ENCODE measurements at regions not wholly inside any gene's neighbourhood (a gene's known extent, or its start where the extent isn't known, plus 50 kb on each side); places are given as distances from the start of the nearest gene placed in this dataset.

- no peak for TF ChIP-seq TAF1 (IDR thresholded peaks at IDR 0.05; ENCODE audit: low read depth, low read length)
- no peak for TF ChIP-seq POLR2AphosphoS5 (IDR thresholded peaks at IDR 0.05; ENCODE audit: low read depth, low read length)
- no peak for TF ChIP-seq SPI1 (IDR thresholded peaks at IDR 0.05; ENCODE audit: low read depth, low read length)
- TF ChIP-seq PAX5 (IDR thresholded peaks at IDR 0.05; ENCODE audit: insufficient read depth, low read length, severe bottlenecking), result no peak
- TF ChIP-seq POU2F2 (IDR thresholded peaks at IDR 0.05; ENCODE audit: low read depth, low read length), result no peak
- DNase-seq (ENCODE audit: insufficient read length, low spot score), result no peak
- FAIRE-seq, result no peak
Measured at GRCh38 chr4:85408301-85408700, 66.6 kb upstream of the ARHGAP24 start.

- DNase-seq (ENCODE audit: insufficient read length, low spot score) (no peak), FAIRE-seq (no peak)
- no peak for TF ChIP-seq POLR2AphosphoS5 (IDR thresholded peaks at IDR 0.05; ENCODE audit: low read depth, low read length)
- TF ChIP-seq POLR2A (IDR thresholded peaks at IDR 0.05; ENCODE audit: low read depth, low read length), result no peak
- no peak for TF ChIP-seq POU2F2 (IDR thresholded peaks at IDR 0.05; ENCODE audit: low read depth, low read length)
- no peak for TF ChIP-seq PAX5 (IDR thresholded peaks at IDR 0.05; ENCODE audit: insufficient read depth, low read length, severe bottlenecking)
Measured at GRCh38 chr4:85409251-85409650, 65.7 kb upstream of the ARHGAP24 start.

GRCh38 chr4:85411386-85411785 is 63.6 kb upstream of the ARHGAP24 start:
- FAIRE-seq (no peak), DNase-seq (ENCODE audit: insufficient read length, low spot score) (no peak)
- TF ChIP-seq SPI1 (IDR thresholded peaks at IDR 0.05; ENCODE audit: low read depth, low read length), result no peak
- no peak for TF ChIP-seq PAX5 (IDR thresholded peaks at IDR 0.05; ENCODE audit: insufficient read depth, low read length, severe bottlenecking)
- TF ChIP-seq POLR2AphosphoS5 (IDR thresholded peaks at IDR 0.05; ENCODE audit: low read depth, low read length), result no peak
- TF ChIP-seq TAF1 (IDR thresholded peaks at IDR 0.05; ENCODE audit: low read depth, low read length), result no peak
- no peak for TF ChIP-seq POU2F2 (IDR thresholded peaks at IDR 0.05; ENCODE audit: low read depth, low read length)

DNA sequence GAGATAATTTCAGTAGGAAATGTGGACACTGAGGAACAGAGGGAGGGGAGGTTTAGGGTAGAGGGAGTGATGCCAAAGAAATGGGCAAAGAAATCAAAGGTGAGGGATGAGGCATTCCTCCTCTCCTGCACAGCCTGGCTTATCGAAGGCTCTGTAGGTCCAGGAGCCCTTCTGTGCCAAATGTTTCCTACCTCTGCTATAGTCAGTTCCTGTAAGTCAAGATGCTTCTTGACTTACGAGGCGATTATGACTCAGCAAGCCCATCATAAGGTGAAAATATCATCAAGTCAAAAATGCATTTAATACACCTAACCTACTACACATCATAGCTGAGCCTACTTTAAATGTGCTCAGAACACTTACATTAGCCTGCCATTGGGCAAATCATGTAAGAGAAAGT is 60.0 kb upstream of the ARHGAP24 start:
- FAIRE-seq, result no peak
- no peak for TF ChIP-seq POLR2A (IDR thresholded peaks at IDR 0.05; ENCODE audit: low read depth, low read length)
- TF ChIP-seq POU2F2 (IDR thresholded peaks at IDR 0.05; ENCODE audit: low read depth, low read length), result no peak
- TF ChIP-seq POLR2AphosphoS5 (IDR thresholded peaks at IDR 0.05; ENCODE audit: low read depth, low read length), result no peak
- no peak for TF ChIP-seq SPI1 (IDR thresholded peaks at IDR 0.05; ENCODE audit: low read depth, low read length)
- no peak for TF ChIP-seq TAF1 (IDR thresholded peaks at IDR 0.05; ENCODE audit: low read depth, low read length)
- TF ChIP-seq PAX5 (IDR thresholded peaks at IDR 0.05; ENCODE audit: insufficient read depth, low read length, severe bottlenecking), result no peak
- no peak for DNase-seq (ENCODE audit: insufficient read length, low spot score)

- FAIRE-seq (no peak), DNase-seq (ENCODE audit: insufficient read length, low spot score) (no peak)
- TF ChIP-seq POLR2A (IDR thresholded peaks at IDR 0.05; ENCODE audit: low read depth, low read length) (no peak), POLR2AphosphoS5 (IDR thresholded peaks at IDR 0.05; ENCODE audit: low read depth, low read length) (no peak)
Measured at GRCh38 chr4:85416094-85416493, 58.9 kb upstream of the ARHGAP24 start.

- FAIRE-seq (no peak), DNase-seq (ENCODE audit: insufficient read length, low spot score) (no peak)
- no peak for TF ChIP-seq TAF1 (IDR thresholded peaks at IDR 0.05; ENCODE audit: low read depth, low read length)
- TF ChIP-seq SPI1 (IDR thresholded peaks at IDR 0.05; ENCODE audit: low read depth, low read length), result no peak
- no peak for TF ChIP-seq POLR2A (IDR thresholded peaks at IDR 0.05; ENCODE audit: low read depth, low read length)
- no peak for TF ChIP-seq POLR2AphosphoS5 (IDR thresholded peaks at IDR 0.05; ENCODE audit: low read depth, low read length)
- TF ChIP-seq PAX5 (IDR thresholded peaks at IDR 0.05; ENCODE audit: insufficient read depth, low read length, severe bottlenecking), result no peak
- no peak for TF ChIP-seq POU2F2 (IDR thresholded peaks at IDR 0.05; ENCODE audit: low read depth, low read length)
Measured at GRCh38 chr4:85419103-85419502, 55.8 kb upstream of the ARHGAP24 start.

DNA sequence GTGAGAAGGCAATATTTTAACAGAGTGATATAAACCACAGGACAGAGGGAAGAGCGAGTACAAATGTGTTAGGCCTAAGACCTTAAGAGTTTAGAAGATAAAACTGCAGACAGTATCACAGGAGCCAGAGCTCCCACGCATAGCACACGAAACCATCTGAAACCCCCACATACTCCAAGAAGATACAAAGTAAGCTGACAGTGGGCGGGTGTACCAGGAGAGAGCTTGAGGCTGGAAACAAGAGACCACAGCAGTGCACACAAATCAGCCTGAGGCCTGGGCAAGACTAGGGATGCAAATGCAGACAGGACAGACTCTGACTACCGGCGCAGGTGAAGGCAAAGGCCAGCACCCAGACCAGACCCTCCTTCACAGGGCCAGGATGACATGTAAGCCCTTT is 54.1 kb upstream of the ARHGAP24 start:
- DNase-seq (ENCODE audit: insufficient read length, low spot score) (no peak), FAIRE-seq (no peak)
- TF ChIP-seq SPI1 (IDR thresholded peaks at IDR 0.05; ENCODE audit: low read depth, low read length), result no peak
- TF ChIP-seq POLR2AphosphoS5 (IDR thresholded peaks at IDR 0.05; ENCODE audit: low read depth, low read length), result no peak
- TF ChIP-seq PAX5 (IDR thresholded peaks at IDR 0.05; ENCODE audit: insufficient read depth, low read length, severe bottlenecking), result no peak
- TF ChIP-seq POU2F2 (IDR thresholded peaks at IDR 0.05; ENCODE audit: low read depth, low read length), result no peak
- no peak for TF ChIP-seq TAF1 (IDR thresholded peaks at IDR 0.05; ENCODE audit: low read depth, low read length)
- no peak for TF ChIP-seq POLR2A (IDR thresholded peaks at IDR 0.05; ENCODE audit: low read depth, low read length)

DNA sequence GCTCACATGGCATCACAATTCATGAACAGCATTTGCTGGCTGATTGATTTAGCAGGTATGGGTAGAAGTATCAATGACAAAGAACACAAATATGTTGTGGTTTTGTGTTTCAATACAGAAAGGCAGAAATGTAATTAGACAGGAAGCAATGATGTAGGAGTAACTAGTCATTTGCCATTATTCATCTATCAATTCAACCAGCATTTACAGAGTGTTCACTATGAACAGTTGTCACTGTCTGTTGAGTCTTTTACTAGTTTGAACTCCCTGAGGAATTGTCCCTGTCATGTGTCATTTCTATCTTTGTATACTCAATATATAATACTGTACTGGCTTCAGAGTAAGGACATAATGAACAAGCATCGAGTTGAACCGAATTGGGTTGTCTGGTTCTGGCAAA is 51.5 kb upstream of the ARHGAP24 start:
- FAIRE-seq, result peak; percentile 54
- no peak for TF ChIP-seq POLR2AphosphoS5 (IDR thresholded peaks at IDR 0.05; ENCODE audit: low read depth, low read length)
- no peak for TF ChIP-seq POLR2A (IDR thresholded peaks at IDR 0.05; ENCODE audit: low read depth, low read length)
- TF ChIP-seq SPI1 (IDR thresholded peaks at IDR 0.05; ENCODE audit: low read depth, low read length), result no peak
- TF ChIP-seq TAF1 (IDR thresholded peaks at IDR 0.05; ENCODE audit: low read depth, low read length), result no peak
- TF ChIP-seq POU2F2 (IDR thresholded peaks at IDR 0.05; ENCODE audit: low read depth, low read length), result no peak
- TF ChIP-seq PAX5 (IDR thresholded peaks at IDR 0.05; ENCODE audit: insufficient read depth, low read length, severe bottlenecking), result no peak
- no peak for DNase-seq (ENCODE audit: insufficient read length, low spot score)

Data from GM12891 (cell line).